ENCODE measurements at regions not wholly inside any gene's neighbourhood (a gene's known extent, or its start where the extent isn't known, plus 50 kb on each side); places are given as distances from the start of the nearest gene placed in this dataset.
"Not testable (repeated sequence)": the region's sequence is repeated elsewhere in the genome, so short reads cannot be mapped to it uniquely, and the experiment has no call there.

- DNase-seq, result no peak
Observed at GRCh38 chr16:87012954-87013938, 303.9 kb downstream of the C16orf95 start.

DNA sequence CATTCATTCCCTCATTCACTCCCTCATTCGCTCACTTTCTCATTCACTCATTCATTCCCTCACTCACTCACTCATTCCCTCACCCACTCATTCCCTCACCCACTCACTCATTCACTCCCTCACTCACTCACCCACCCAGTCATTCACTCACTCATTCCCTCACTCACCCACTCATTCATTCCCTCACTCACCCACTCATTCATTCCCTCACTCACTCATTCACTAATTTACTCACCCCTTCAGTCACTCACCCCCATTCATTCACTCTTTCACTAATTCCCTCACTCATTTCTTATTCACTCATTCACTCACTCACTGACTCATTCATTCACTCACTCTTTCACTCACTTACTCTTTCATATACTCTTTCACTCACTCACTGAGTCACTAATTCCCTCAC, 303.1 kb downstream of the C16orf95 start:
- DNase-seq, result no peak

GRCh38 chr16:87015021-87015420, 302.2 kb downstream of the C16orf95 start:
- no peak for DNase-seq

- DNase-seq, result no peak
Observed at GRCh38 chr16:87016046-87017035, 300.9 kb downstream of the C16orf95 start.

DNA sequence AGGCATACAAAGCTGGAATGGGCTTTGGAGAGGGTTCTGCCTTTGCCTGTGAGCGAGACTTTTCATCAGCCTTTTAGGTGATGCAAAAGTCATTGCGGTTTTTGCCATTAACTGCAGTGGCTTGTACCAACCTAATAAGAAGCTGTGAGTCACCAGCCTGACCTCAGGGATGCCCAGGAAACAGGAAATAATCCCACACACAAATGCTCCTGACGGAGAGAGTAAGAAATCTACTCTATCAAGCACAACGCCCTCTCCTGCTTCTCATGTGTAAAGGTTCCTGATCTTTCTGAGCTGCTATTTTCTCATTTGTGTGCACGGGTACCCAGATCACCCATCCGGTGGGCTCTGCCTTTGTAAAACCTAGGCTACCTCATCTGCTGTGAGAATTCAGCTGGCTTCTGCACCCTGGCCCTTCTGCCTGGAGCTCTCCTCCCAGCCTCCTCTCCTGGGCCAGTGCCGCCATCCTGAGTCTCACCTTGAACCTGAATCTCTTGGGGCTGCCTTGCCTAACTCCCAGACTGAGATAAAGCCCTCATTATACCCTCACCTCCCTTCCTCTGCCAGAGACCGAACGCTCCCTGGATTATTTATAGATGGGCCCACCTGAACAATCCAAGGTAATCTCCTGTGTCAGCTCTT, 299.7 kb downstream of the C16orf95 start:
- no peak for DNase-seq

- no peak for DNase-seq
Observed at GRCh38 chr16:87025676-87026075, 291.5 kb downstream of the C16orf95 start.

- no peak for DNase-seq
Observed at GRCh38 chr16:87027056-87027616, 290.1 kb downstream of the C16orf95 start.

GRCh38 chr16:87028481-87029320, 288.5 kb downstream of the C16orf95 start:
- no peak for DNase-seq

- DNase-seq, result no peak
Observed at GRCh38 chr16:87032554-87032953, 284.6 kb downstream of the C16orf95 start.

DNA sequence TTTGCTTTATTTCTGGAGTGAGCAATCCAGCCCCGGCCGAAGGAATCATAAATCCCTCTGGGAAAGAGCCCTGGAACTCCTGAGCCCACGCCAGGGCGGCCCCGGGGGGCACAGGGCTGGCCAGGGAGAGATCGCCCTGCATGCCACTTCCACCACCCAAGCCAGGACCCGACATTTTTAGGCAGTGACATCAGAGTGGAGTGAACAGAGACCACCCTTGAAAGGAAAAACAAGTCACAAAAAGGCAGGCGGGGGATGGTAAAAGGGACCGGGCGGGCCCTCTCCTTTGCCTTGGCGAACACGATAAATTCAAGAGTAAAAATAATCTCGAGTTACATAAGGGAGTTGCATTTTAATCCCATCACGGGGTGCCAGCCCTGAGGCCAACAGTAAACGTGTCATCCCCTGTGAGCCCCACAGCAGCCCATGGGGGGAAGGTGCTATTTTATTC, 284.1 kb downstream of the C16orf95 start:
- no peak for DNase-seq

DNA sequence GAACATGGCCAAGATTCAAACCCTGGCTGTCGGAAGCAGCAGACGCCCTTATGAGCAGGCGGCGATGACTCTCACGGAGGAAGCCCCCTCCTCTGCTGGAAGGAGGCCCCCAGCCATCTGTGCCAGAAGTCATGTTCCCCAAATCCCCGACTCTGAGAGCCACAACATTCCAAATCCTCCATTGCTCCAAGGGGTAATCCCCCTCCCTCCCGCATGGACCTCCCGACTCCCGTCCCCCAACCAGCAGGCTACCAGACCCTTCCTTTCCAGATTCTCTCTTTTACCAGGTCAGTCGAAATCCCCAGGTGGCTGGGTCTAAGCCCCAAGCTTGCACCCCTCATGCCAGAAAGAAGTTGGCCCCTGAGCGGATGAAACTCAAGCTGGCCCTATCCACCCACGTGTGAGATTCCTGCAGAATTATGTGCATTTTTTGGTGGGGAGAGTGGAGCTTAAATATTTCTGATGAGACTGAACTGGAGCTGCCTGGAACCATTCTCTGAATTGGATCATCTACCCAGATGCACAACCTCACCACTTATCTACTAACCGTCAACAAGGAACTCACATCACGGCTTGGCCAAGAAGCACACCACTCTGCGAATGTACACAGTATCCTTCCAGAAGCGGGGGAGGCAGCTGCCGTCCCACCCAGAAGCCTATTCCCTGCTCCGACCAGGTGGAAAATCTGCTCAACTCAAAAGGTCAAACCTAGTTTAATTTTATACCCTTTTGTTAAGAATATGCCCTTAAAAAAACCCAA, 283.5 kb downstream of the C16orf95 start:
- no peak for DNase-seq

DNA sequence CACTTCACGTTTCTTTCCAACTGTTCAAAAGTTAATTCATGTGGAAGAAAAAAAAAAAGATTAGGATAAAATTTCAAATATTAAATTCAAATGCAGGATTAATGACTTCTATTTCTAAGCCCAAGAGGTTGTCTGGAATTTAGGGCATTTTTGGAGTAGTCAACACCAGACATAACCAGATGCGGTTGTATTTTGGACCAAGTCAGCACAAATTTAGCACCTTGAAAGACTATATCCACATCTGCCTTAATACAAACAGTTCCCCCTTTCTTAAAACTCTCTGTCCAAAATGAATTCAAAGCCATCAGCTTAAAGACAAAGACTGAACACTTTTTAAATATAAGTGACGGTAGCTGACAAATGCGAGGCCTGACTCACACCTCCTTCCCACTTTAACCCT, 282.9 kb downstream of the C16orf95 start:
- DNase-seq, result no peak

DNA sequence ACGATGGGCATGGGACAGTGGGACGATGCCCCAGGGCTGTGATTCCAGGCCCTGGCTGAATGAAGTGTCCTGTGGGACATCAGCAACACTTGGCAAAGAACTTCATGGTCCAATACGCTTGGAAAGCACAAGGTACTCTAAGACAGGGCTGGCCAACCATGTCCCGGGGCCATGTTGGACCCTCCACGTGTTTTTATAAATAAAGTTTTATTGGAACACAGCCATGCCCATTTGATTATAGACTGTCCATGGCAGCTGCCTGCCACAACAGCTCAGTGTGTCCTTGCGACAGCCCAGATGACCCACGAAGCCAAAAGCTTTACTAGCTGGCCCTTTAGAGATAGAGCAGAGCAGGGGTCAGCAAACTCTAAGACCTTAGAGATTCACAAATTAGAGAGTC, 282.1 kb downstream of the C16orf95 start:
- no peak for DNase-seq

DNA sequence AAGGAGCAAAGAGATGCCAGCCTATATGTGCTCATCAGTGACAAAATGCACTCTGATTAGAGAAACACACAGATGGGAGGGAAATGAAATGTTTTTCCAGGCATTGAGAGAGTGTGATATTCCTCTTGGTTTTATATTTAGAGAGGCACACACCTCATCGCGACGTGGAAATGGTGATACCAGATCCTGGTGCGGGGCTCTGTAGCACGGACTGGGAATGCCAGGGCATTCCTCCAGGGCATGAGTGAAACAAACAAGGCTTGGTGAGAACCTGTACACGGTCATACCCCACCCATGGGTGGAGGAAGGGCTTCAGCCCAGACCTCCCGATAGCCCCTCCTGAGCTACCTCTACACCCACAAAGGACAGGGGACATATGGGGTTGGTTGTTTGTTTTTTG, 280.2 kb downstream of the C16orf95 start:
- no peak for DNase-seq

GRCh38 chr16:87038528-87038927, 278.7 kb downstream of the C16orf95 start:
- DNase-seq, result not testable (repeated sequence)

GRCh38 chr16:87040169-87041117, 276.7 kb downstream of the C16orf95 start:
- DNase-seq, result no peak

- no peak for DNase-seq
Observed at GRCh38 chr16:87041286-87041685, 275.9 kb downstream of the C16orf95 start.

- DNase-seq, result no peak
Observed at GRCh38 chr16:87042551-87043230, 274.5 kb downstream of the C16orf95 start.
